ENCODE measurements at regions not wholly inside any gene's neighbourhood (a gene's known extent, or its start where the extent isn't known, plus 50 kb on each side); places are given as distances from the start of the nearest gene placed in this dataset.
"Not testable (repeated sequence)": the region's sequence is repeated elsewhere in the genome, so short reads cannot be mapped to it uniquely, and the experiment has no call there.

GRCh38 chr4:9704551-9705332, 76.7 kb upstream of the DRD5 start:
- no peak for DNase-seq

GRCh38 chr4:9707281-9707680, 74.2 kb upstream of the DRD5 start:
- not testable (repeated sequence) for DNase-seq

GRCh38 chr4:9707936-9708335, 73.5 kb upstream of the DRD5 start:
- DNase-seq = not testable (repeated sequence)

- no peak for DNase-seq
Observed at GRCh38 chr4:9709724-9710123, 71.7 kb upstream of the DRD5 start.

GRCh38 chr4:9715271-9715670, 66.2 kb upstream of the DRD5 start:
- DNase-seq = not testable (repeated sequence)

- no peak for DNase-seq
Observed at GRCh38 chr4:9716093-9716492, 65.3 kb upstream of the DRD5 start.

- not testable (repeated sequence) for DNase-seq
Observed at GRCh38 chr4:9718246-9718939, 63.0 kb upstream of the DRD5 start.

GRCh38 chr4:9722131-9722530, 59.3 kb upstream of the DRD5 start:
- DNase-seq = not testable (repeated sequence)
